ENCODE measurements at regions not wholly inside any gene's neighbourhood (a gene's known extent, or its start where the extent isn't known, plus 50 kb on each side); places are given as distances from the start of the nearest gene placed in this dataset.

DNA sequence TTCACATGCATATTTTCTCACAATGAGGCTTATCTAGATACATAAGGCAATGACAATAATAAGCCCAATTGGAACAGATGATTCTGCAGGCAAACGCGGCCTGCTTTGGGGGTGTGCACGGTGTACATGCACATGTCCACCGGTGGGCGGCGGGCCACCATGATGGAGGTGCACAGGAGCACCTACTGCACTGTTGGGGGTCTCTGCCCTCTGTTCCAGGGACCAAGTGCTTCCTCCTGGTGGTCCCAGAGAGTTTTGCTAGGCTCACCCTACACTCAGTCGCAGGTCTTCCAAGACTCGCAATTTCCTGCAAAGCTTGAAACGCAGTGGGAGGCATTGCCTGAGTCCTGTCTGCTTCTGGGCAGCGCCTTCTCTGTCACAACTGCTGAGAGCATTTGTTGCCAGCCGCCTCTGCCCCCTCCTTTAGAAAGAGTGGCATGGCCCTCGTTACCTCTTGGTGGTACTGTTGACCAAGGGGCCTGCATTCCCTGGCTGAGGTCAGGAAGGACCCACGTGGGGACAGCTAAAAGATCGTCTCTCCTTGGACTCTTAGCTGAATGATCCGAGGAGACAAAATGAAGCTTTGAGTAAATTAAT is 135.3 kb downstream of the ERMARD start:
- TF ChIP-seq POLR2A (IDR thresholded peaks at IDR 0.05; ENCODE audit: low read depth, low read length): no peak
- TF ChIP-seq POLR2AphosphoS5 (IDR thresholded peaks at IDR 0.05; ENCODE audit: low read depth, low read length): no peak
- no peak for TF ChIP-seq SPI1 (IDR thresholded peaks at IDR 0.05; ENCODE audit: low read depth, low read length)
- TF ChIP-seq PAX5 (IDR thresholded peaks at IDR 0.05; ENCODE audit: insufficient read depth, low read length, severe bottlenecking): no peak
- no peak for TF ChIP-seq POU2F2 (IDR thresholded peaks at IDR 0.05; ENCODE audit: low read depth, low read length)
- TF ChIP-seq TAF1 (IDR thresholded peaks at IDR 0.05; ENCODE audit: low read depth, low read length): no peak
